NCI-H2081 treated with DMSO at 0.1 percent for 48 hours (cell line): ENCODE measurements at regions not wholly inside any gene's neighbourhood (a gene's known extent, or its start where the extent isn't known, plus 50 kb on each side); places are given as distances from the start of the nearest gene placed in this dataset.
"Not testable (repeated sequence)": the region's sequence is repeated elsewhere in the genome, so short reads cannot be mapped to it uniquely, and the experiment has no call there.

Experiments used
- DNase-seq: peaks from one replicate; lab custom pipeline; 2025; lab: John Stamatoyannopoulos, UW

GRCh38 chr7:82701949-82702348, 258.4 kb upstream of the CACNA2D1 start:
- DNase-seq = no peak

DNA sequence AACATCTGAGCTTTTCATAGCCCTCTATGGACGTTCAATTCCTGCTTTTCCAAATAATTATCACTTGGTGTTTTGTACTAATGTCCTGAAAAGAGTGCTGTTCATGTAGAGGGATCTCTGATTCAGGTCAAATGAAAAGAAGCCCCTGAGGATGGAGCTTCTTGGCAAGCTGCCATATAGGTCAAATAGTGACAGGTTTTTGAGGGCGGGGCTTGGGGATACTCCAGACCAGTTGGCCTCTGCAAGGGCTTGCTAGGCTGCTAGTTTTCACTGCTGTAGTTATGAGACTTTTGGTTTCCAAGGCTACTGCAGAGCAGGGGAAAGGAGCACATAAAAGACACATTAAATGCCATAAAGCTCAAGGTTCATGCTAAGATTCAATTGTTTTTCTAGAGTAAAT, 257.2 kb upstream of the CACNA2D1 start:
- no peak for DNase-seq

- no peak for DNase-seq
These were observed 256.2 kb upstream of the CACNA2D1 start for GRCh38 chr7:82699773-82700186.

DNA sequence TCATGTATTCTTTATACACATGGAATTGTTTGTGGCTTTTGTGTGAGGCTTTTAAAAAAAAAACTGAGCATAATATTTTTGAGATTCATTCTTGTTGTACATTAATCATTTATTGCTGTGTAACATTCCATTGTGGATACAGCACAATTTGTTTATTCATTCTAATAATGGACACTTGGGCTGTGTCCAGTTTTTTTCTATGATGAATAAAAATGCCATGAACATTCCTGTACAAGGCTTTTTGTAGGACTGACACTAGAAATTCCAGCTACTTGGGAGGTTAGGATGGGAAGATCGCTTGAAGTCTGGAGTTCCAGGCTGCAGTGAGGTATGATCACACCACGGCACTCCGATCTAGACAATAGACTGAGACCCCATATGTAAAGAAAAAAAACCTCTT, 254.3 kb upstream of the CACNA2D1 start:
- DNase-seq = no peak

- DNase-seq = no peak
These were observed 253.1 kb upstream of the CACNA2D1 start for GRCh38 chr7:82696631-82697030.

DNA sequence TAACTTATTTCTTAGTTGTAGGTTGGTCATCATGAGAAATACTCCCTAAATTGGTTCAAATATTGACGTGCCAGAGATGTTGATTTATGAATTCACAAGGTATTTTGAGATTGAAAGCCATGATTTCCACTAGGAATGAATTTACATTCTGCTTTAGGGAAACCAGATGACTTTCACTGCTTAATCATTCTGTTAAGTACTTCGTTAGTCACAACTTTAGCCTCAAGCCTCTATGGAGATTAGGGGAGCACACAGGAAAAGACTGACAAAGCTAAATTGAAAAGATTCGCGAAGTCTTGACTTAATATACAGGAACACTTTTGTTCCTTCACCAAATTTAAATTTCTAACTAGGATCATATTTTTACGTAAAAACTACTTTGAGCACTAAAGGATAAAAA, 250.4 kb upstream of the CACNA2D1 start:
- no peak for DNase-seq

- no peak for DNase-seq
These were observed 247.4 kb upstream of the CACNA2D1 start for GRCh38 chr7:82690929-82691328.

GRCh38 chr7:82685214-82685613, 241.6 kb upstream of the CACNA2D1 start:
- no peak for DNase-seq

GRCh38 chr7:82678716-82679115, 235.1 kb upstream of the CACNA2D1 start:
- DNase-seq = no peak

- DNase-seq = no peak
These were observed 234.7 kb upstream of the CACNA2D1 start for GRCh38 chr7:82678259-82678658.

DNA sequence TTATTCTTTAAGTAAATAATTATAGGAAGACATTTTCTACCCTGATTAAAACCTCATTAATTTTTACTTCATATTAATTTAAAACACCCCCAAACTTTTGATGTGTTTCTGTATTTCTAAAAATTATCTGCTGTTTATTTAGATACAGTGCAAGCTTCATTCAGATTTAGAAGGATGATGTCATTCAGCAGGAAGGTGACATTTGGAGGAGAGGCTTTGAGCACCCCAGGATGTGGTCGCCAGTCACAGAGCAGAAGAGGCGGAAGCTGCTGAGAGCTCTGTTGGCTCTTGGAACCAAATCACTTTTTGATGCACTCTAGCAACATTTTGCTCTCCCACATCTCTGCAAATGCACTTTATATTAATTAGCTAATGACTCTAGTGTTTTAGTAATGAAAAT, 233.9 kb upstream of the CACNA2D1 start:
- DNase-seq = peak; percentile 37

- DNase-seq = peak; percentile 87
These were observed 233.3 kb upstream of the CACNA2D1 start for GRCh38 chr7:82676777-82677463.

GRCh38 chr7:82675396-82675795, 231.8 kb upstream of the CACNA2D1 start:
- no peak for DNase-seq

- DNase-seq = no peak
These were observed 230.7 kb upstream of the CACNA2D1 start for GRCh38 chr7:82674268-82674667.

DNA sequence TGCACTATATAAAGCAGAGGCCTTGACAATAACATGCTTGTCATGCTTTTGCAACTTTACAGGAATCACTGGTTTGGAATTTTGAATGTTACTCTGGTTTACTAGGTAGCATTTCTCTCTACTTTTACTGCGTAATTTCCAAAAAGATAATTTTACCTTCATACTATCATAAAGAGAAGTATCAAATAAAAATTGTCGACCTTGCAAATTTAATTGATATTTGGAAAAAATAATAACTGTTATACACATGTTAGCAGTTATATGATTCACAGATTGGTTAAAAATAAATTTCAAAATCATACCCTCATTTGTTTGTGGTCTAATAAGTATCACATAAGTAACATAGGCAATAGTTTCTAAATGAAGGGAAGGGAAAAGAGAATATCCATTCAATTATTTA, 228.5 kb upstream of the CACNA2D1 start:
- DNase-seq = no peak

DNA sequence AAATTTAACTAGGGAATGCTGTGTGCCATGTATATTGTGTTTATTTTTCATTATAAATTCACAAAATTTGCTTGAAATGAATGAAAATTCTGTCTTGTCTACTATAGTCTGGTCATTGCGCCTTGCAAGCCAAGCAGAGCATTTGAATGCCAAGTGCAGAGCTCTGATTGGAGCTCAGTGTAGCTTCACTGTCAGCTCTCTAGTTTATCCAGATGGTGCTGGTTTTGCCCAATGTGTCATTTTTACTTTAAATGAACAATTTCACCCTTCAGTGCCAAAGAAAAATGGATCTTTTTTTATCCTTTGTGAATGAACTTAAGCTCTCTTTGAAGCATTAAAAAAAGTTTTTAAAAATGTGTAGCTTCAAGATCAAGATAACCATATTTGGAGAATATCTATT, 225.6 kb upstream of the CACNA2D1 start:
- DNase-seq = no peak

- no peak for DNase-seq
These were observed 225.1 kb upstream of the CACNA2D1 start for GRCh38 chr7:82668676-82669075.

DNA sequence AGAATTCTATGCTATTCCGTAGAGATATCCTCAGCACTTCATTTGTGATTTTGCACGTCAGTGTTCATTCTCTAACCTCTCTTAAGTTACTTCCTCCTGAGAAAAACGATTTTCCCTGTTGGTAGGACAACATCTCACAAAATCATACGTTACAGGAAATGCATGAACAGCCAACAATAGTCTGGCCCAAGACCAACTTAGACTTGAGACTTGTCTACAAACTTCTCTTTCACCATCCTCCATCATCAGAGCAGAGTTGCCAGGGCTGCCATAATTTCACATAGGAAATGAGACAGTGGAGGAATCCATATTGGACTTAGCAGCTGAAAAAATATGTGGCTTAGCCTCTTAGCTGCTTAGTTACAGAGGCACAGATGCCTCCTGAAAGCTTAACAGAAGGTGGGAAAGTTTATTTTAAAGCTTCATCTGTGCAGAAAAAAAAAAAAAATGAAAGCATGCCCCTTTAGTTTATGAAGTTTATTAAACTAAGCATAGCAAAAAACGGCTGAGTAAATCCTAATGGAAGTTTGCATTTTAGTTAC, 222.5 kb upstream of the CACNA2D1 start:
- no peak for DNase-seq

GRCh38 chr7:82655965-82656364, 212.4 kb upstream of the CACNA2D1 start:
- no peak for DNase-seq

DNA sequence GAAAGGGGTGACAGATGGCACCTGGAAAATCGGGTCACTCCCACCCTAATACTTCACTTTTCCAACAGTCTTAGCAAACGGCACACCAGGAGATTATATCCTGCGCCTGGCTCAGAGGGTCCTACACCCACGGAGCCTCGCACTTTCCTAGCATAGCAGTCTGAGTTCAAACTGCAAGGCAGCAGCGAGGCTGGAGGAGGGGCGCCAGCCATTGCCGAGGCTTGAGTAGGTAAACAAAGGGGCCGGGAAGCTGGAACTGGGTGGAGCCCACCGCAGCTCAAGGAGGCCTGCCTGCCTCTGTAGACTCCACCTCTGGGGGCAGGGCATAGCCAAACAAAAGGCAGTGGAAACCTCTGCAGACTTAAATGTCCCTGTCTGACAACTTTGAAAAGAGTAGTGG, 206.5 kb upstream of the CACNA2D1 start:
- DNase-seq = not testable (repeated sequence)

DNA sequence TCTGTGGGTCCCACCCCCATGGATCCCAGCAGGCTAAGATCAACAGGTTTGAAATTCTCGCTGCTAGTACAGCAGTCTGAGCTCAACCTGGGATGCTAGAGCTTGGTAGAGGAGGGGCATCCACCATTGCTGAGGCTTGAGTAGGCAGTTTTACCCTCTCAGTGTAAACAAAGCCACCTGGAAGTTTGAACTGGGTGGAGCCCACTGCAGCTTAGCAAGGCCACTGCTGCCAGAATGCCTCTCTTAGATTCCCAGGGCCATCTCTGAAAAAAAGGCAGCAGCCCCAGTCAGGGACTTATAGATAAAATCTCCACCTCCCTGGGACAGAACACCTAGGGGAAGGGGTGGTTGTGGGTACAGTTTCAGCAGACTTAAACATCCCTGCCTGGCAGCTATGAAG, 190.0 kb upstream of the CACNA2D1 start:
- DNase-seq = no peak

- no peak for DNase-seq
These were observed 188.4 kb upstream of the CACNA2D1 start for GRCh38 chr7:82631998-82632397.

- no peak for DNase-seq
These were observed 186.0 kb upstream of the CACNA2D1 start for GRCh38 chr7:82629583-82629982.

DNA sequence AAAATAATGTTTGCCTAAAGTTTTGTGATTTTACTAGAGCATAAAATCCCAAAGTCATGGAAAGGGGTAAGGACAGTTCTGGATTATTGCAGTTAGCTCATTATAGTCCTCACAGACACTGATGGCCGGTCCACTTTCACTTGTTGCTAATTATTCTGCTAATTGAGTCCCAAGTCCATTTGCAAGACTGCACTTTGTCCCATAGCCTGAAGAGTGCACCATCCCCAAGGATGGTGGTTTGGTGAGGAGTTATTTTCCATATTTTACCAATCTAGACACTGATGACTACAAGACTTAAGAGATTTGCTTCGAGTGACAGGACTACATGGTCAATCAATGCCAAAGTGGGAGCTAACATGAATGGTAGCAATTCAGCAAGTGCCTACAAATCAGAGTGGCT, 181.8 kb upstream of the CACNA2D1 start:
- DNase-seq = no peak
